ENCODE measurements at regions not wholly inside any gene's neighbourhood (a gene's known extent, or its start where the extent isn't known, plus 50 kb on each side); places are given as distances from the start of the nearest gene placed in this dataset.

DNA sequence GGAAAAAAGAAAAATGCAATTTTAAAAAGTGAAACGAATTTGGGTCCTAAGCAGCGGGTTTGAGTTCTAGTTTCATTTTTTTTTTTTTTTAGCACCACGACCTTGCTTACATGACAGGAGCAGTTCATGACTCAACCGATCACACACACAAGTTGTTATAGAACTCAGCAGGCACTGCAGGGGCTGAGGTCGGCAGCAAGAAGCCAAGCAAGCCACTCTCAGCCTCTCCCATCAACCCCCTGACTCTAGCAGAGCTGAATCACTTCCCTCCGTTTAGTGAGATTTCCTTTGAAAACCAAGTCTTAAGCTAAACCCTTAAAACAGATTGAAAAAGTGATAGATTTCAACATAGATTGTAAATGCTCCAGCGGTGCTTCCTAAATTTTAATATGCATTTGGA is 520.8 kb downstream of the HAPSTR1 start:
- H3K9me2 ChIP-seq (replicated peaks; ENCODE audit: low read depth, low read length) = no peaks in the 10 kb centered on the region
- no peaks in the 10 kb centered on the region for H4K20me1 ChIP-seq (ENCODE audit: insufficient read depth, low read length, poor library complexity, severe bottlenecking)
- H2AFZ ChIP-seq (ENCODE audit: low read length) = no peak overlapping the region
- H3K4me3 ChIP-seq (ENCODE audit: low read length, poor library complexity, severe bottlenecking) = no peak overlapping the region
- H3K4me1 ChIP-seq (ENCODE audit: insufficient read depth, low read length, poor library complexity, severe bottlenecking) = no peaks in the 10 kb centered on the region
- no peak overlapping the region for H3K9ac ChIP-seq (ENCODE audit: low read depth, low read length, poor library complexity, severe bottlenecking)
- no peaks in the 10 kb centered on the region for H3K79me2 ChIP-seq (ENCODE audit: insufficient read depth, low read length)
- no peaks in the 10 kb centered on the region for H3K27me3 ChIP-seq (ENCODE audit: insufficient read depth, low read length, poor library complexity, severe bottlenecking)
- H3K36me3 ChIP-seq (ENCODE audit: insufficient read depth, low read length) = no peaks in the 10 kb centered on the region
- no peaks in the 10 kb centered on the region for H3F3A ChIP-seq (ENCODE audit: low read depth)
- H3K9me3 ChIP-seq (ENCODE audit: insufficient read depth, low read depth, low read length) = no peaks in the 10 kb centered on the region
- TF ChIP-seq, protein P1, sequence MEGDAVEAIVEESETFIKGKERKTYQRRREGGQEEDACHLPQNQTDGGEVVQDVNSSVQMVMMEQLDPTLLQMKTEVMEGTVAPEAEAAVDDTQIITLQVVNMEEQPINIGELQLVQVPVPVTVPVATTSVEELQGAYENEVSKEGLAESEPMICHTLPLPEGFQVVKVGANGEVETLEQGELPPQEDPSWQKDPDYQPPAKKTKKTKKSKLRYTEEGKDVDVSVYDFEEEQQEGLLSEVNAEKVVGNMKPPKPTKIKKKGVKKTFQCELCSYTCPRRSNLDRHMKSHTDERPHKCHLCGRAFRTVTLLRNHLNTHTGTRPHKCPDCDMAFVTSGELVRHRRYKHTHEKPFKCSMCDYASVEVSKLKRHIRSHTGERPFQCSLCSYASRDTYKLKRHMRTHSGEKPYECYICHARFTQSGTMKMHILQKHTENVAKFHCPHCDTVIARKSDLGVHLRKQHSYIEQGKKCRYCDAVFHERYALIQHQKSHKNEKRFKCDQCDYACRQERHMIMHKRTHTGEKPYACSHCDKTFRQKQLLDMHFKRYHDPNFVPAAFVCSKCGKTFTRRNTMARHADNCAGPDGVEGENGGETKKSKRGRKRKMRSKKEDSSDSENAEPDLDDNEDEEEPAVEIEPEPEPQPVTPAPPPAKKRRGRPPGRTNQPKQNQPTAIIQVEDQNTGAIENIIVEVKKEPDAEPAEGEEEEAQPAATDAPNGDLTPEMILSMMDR (conservative IDR thresholded peaks at IDR 0.05; ENCODE audit: low read length) = no peak
- TF ChIP-seq EZH2phosphoT487 (IDR thresholded peaks at IDR 0.05; ENCODE audit: borderline replicate concordance) = no peak
- no peak overlapping the region for H3K4me2 ChIP-seq (ENCODE audit: low read depth, low read length, poor library complexity, severe bottlenecking)

DNA sequence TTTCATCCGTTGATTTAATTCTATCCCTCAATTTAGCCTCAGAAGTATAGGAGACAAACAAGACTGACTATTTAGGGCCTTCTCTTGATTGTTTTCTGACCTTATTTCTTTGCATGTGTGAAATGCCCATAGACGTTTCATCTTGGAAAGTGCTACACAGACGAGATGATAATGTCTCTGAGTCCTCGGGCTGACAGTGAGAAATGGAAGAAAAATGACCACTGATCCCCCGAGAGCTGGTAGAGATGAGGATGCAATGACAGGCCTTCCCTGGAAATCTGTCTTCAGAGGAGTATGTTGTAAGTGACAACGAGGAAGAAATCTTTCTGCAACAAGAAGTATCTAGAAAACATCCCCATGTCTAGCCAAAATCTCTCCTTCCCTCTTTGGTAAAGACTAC is 522.9 kb downstream of the HAPSTR1 start:
- no peaks in the 10 kb centered on the region for H3K4me1 ChIP-seq (ENCODE audit: insufficient read depth, low read length, poor library complexity, severe bottlenecking)
- no peak overlapping the region for H3K9ac ChIP-seq (ENCODE audit: low read depth, low read length, poor library complexity, severe bottlenecking)
- no peaks in the 10 kb centered on the region for H3K36me3 ChIP-seq (ENCODE audit: insufficient read depth, low read length)
- H3K9me3 ChIP-seq (ENCODE audit: insufficient read depth, low read depth, low read length) = no peaks in the 10 kb centered on the region
- no peaks in the 10 kb centered on the region for H3K27me3 ChIP-seq (ENCODE audit: insufficient read depth, low read length, poor library complexity, severe bottlenecking)
- no peak overlapping the region for H3K4me3 ChIP-seq (ENCODE audit: low read length, poor library complexity, severe bottlenecking)
- H3K4me2 ChIP-seq (ENCODE audit: low read depth, low read length, poor library complexity, severe bottlenecking) = no peak overlapping the region
- TF ChIP-seq, protein P1 (conservative IDR thresholded peaks at IDR 0.05; ENCODE audit: low read length) = no peak
- TF ChIP-seq EZH2phosphoT487 (IDR thresholded peaks at IDR 0.05; ENCODE audit: borderline replicate concordance) = no peak
- H4K20me1 ChIP-seq (ENCODE audit: insufficient read depth, low read length, poor library complexity, severe bottlenecking) = no peaks in the 10 kb centered on the region
- H2AFZ ChIP-seq (ENCODE audit: low read length) = no peak overlapping the region
- H3K9me2 ChIP-seq (replicated peaks; ENCODE audit: low read depth, low read length) = no peaks in the 10 kb centered on the region
- no peaks in the 10 kb centered on the region for H3F3A ChIP-seq (ENCODE audit: low read depth)
- no peaks in the 10 kb centered on the region for H3K79me2 ChIP-seq (ENCODE audit: insufficient read depth, low read length)

DNA sequence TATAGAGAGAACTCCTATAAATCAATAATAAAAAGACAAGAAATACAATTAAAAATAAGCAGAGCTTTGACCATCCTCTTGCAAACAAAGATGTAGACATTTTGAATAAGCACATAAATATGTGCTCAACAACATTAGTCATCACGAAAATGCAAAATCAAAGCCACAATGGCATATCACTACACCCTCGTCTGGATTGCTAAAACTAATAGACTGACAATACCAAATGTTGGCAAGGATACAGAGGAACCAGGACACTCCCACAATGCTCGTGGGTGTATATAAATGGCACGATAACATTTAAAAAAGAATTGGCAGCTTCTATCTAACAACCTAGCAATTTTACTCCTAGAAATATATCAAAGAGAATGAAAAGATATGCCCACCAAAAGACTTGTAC is 530.8 kb downstream of the HAPSTR1 start:
- no peaks in the 10 kb centered on the region for H3K9me3 ChIP-seq (ENCODE audit: insufficient read depth, low read depth, low read length)
- no peaks in the 10 kb centered on the region for H3K36me3 ChIP-seq (ENCODE audit: insufficient read depth, low read length)

More for the DNA sequence above, 530.8 kb downstream of the HAPSTR1 start:
- no peaks in the 10 kb centered on the region for H3K4me1 ChIP-seq (ENCODE audit: insufficient read depth, low read length, poor library complexity, severe bottlenecking)
- H4K20me1 ChIP-seq (ENCODE audit: insufficient read depth, low read length, poor library complexity, severe bottlenecking) = no peaks in the 10 kb centered on the region
- TF ChIP-seq, protein P1 (conservative IDR thresholded peaks at IDR 0.05; ENCODE audit: low read length) = no peak
- TF ChIP-seq EZH2phosphoT487 (IDR thresholded peaks at IDR 0.05; ENCODE audit: borderline replicate concordance) = no peak
- H3K4me2 ChIP-seq (ENCODE audit: low read depth, low read length, poor library complexity, severe bottlenecking) = no peak overlapping the region
- no peak overlapping the region for H2AFZ ChIP-seq (ENCODE audit: low read length)
- H3K4me3 ChIP-seq (ENCODE audit: low read length, poor library complexity, severe bottlenecking) = no peak overlapping the region
- no peaks in the 10 kb centered on the region for H3K27me3 ChIP-seq (ENCODE audit: insufficient read depth, low read length, poor library complexity, severe bottlenecking)
- no peaks in the 10 kb centered on the region for H3K79me2 ChIP-seq (ENCODE audit: insufficient read depth, low read length)
- H3K9me2 ChIP-seq (replicated peaks; ENCODE audit: low read depth, low read length) = no peaks in the 10 kb centered on the region
- H3K9ac ChIP-seq (ENCODE audit: low read depth, low read length, poor library complexity, severe bottlenecking) = no peak overlapping the region
- H3F3A ChIP-seq (ENCODE audit: low read depth) = no peaks in the 10 kb centered on the region
